ENCODE measurements at regions not wholly inside any gene's neighbourhood (a gene's known extent, or its start where the extent isn't known, plus 50 kb on each side); places are given as distances from the start of the nearest gene placed in this dataset.

GRCh38 chr6:14339172-14339571, 221.6 kb downstream of the CD83 start:
- in situ Hi-C loops (cut with HindIII; ENCODE audit: low pct_unique_long_range_greater_than_20kb, low sequenced_read_pairs), result no loop called here
- no peak for DNase-seq (ENCODE audit: low read depth)

DNA sequence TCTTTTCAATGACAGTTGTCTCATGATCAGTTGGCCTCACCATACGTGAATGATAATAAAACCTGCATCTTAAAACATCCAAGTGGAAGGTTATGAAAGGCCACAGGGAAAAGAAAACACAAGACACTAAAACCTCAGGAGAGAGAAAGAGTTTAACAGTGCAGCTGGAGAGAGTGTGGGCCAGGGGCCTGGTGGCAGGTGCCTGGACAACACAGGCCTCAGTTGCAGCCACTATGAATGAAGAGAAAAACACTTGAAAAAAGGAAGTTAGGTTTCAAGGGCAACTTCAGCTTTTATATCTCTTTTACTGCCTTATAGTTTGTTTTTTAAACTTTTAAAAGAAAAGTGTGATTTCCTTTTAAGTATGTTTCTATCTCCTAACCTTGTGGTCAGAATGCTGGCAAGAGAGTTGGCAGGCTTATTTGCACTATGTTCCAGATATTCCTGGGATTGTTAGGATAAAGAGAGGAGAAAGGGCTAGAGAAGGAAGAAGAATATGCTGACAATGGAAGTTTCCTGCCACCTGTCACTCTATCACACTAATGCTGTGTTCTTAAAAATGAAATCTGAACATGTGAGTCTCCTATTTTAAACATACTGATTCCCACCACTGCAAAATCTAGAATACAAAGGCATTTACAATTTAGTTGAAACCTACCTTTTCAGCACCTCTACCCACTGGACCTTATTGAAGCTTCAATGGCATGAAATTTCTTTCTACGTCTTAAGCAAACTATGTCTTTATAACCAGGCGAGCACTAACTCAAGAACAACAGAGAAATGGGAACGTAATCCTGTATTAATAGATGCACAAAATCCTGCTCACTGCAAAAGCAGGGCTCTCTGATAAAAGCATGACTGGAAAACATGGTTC, 222.4 kb downstream of the CD83 start:
- DNase-seq (ENCODE audit: low read depth), result no peak

GRCh38 chr6:14344486-14344885, 226.9 kb downstream of the CD83 start:
- in situ Hi-C loops (cut with HindIII; ENCODE audit: low pct_unique_long_range_greater_than_20kb, low sequenced_read_pairs), result no loop called here
- no peak for DNase-seq (ENCODE audit: low read depth)

More for the DNA sequence above, 222.4 kb downstream of the CD83 start:
- in situ Hi-C loops (cut with HindIII; ENCODE audit: low pct_unique_long_range_greater_than_20kb, low sequenced_read_pairs), result no loop called here

DNA sequence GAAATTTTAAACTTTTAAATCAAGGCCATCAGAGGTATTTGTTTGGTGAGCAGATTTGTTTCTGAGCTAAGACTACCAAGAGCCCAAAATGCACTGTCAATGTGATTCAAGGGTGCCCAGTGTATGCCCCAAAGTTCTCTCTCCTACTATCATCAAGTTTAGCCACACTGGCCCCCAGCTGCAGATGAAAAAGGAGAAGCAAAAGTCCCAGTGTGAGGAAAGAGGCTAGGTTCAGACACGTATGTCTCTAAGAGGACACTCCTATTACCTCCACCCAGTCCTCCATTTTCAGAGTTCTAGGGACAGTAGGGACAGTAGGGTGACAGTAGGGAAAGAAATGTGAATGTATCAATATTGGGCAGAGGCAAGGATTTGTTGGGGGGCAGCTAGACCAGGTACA, 230.8 kb downstream of the CD83 start:
- in situ Hi-C loops (cut with HindIII; ENCODE audit: low pct_unique_long_range_greater_than_20kb, low sequenced_read_pairs), result no loop called here
- no peak for DNase-seq (ENCODE audit: low read depth)

GRCh38 chr6:14349507-14349906, 231.9 kb downstream of the CD83 start:
- in situ Hi-C loops (cut with HindIII; ENCODE audit: low pct_unique_long_range_greater_than_20kb, low sequenced_read_pairs), result no loop called here
- DNase-seq (ENCODE audit: low read depth), result no peak

DNA sequence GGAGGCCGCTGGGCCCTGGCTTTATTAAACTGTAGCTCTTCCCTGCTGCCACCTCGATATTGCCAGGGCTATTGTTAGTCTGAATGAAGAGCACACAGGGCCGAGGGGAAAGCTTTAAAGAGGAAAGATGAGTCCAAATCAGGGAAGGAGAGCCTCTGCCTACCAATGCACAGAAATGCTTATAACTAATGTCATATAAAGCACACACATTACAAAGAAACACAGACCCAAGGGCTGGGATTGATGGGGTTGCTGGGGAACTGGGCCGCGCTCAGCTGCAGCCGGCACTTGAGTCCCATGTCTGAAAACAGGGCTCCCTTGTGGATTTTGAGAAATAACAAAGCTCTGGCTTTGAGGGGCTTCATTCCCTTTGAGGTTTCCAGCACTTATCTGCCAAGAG, 232.6 kb downstream of the CD83 start:
- no peak for DNase-seq (ENCODE audit: low read depth)
- in situ Hi-C loops (cut with HindIII; ENCODE audit: low pct_unique_long_range_greater_than_20kb, low sequenced_read_pairs), result no loop called here

DNA sequence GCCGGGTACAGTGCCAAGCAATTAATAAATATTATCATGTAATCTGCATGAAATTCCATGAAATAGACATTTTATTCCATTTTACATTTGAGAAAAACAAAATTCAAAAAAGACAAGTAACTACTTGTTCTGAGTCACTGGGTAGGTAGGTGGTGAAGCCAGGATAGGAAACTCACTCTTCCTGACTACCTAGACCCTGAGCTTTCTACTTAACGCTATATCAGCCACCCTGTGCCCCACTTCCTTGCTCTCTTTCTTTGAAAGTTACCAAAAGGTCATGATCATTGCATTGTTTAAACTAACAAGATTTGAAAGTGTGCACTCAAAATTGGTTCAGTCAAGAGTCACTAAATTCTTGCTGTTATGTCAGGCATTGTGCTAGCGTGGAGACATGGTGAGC, 235.7 kb downstream of the CD83 start:
- in situ Hi-C loops (cut with HindIII; ENCODE audit: low pct_unique_long_range_greater_than_20kb, low sequenced_read_pairs), result no loop called here

DNA sequence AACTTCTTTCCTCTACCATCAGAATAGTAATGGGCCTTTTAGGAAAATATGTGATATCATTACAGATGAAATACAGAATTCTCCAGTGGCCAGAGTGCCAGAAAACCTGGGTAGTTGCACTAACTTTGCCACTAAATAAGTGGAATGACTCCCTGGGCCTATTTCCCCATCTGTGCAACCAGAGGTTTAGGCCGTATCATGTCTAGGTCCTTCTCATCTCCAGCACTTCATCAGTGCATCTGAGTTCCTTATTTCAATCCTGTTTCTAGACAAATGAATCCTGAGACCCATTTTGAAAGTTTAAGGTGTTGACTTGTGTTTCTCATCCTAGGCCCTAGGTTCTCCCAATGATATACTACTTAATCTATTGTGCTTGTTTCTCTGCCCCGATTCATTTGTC, 236.2 kb downstream of the CD83 start:
- no peak for DNase-seq (ENCODE audit: low read depth)
- in situ Hi-C loops (cut with HindIII; ENCODE audit: low pct_unique_long_range_greater_than_20kb, low sequenced_read_pairs), result no loop called here

More for the DNA sequence above, 235.7 kb downstream of the CD83 start:
- DNase-seq (ENCODE audit: low read depth), result no peak

DNA sequence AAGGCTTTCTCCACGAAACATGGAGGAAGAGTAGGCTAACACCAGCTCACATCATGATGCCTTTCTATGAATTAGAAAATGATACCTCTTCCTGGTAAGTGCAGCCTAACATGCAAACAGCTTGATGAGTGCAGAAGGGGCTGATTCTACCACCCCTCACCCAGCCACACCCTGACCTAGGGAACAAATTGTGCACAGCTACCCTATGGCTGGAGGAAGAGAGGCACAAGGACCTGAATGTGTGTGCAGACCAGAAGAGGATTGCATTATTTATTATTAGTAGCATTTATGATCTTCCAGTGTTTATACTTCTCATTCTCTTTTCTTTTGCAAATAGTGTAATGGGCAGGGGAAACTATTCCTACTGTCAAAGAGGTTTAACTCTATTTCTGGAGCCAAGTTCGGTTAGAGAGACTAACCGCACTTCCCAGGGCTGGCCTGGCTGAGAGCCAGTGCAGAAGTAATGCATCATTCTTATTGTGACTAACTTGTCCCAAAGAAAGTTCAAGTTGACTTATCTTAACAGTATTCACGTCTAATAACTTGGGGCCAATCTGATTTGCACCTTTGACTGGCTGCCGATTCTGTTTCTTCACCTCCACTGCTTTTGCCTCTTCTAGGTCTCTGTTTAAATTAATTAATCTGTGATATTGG, 237.5 kb downstream of the CD83 start:
- DNase-seq (ENCODE audit: low read depth), result no peak

GRCh38 chr6:14359438-14359837, 241.9 kb downstream of the CD83 start:
- no peak for DNase-seq (ENCODE audit: low read depth)

More for the DNA sequence above, 237.5 kb downstream of the CD83 start:
- in situ Hi-C loops (cut with HindIII; ENCODE audit: low pct_unique_long_range_greater_than_20kb, low sequenced_read_pairs), result no loop called here

DNA sequence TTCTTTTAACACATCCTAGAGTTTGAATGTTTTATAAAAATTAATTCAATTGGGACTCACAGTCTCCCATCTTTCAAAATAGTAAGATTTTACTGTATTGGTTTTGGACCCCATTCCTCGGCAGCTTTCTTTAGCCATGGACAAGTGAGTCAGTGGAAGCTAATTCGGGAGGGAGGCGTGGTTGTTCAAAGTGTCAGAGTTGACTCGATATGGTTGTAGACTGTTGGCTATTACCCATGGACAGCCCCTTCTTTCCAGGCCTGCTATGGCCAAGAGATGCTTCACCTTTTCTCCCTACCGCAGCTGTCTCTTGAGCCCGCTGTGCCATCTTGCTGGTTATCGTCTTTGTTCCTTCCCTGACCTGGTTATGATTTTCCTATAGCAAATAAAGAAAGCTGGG, 243.0 kb downstream of the CD83 start:
- in situ Hi-C loops (cut with HindIII; ENCODE audit: low pct_unique_long_range_greater_than_20kb, low sequenced_read_pairs), result no loop called here
- no peak for DNase-seq (ENCODE audit: low read depth)

More at GRCh38 chr6:14359438-14359837, 241.9 kb downstream of the CD83 start:
- in situ Hi-C loops (cut with HindIII; ENCODE audit: low pct_unique_long_range_greater_than_20kb, low sequenced_read_pairs), result no loop called here

- DNase-seq (ENCODE audit: low read depth), result no peak
- in situ Hi-C loops (cut with HindIII; ENCODE audit: low pct_unique_long_range_greater_than_20kb, low sequenced_read_pairs), result no loop called here
Measured at GRCh38 chr6:14361297-14361696, 243.7 kb downstream of the CD83 start.

DNA sequence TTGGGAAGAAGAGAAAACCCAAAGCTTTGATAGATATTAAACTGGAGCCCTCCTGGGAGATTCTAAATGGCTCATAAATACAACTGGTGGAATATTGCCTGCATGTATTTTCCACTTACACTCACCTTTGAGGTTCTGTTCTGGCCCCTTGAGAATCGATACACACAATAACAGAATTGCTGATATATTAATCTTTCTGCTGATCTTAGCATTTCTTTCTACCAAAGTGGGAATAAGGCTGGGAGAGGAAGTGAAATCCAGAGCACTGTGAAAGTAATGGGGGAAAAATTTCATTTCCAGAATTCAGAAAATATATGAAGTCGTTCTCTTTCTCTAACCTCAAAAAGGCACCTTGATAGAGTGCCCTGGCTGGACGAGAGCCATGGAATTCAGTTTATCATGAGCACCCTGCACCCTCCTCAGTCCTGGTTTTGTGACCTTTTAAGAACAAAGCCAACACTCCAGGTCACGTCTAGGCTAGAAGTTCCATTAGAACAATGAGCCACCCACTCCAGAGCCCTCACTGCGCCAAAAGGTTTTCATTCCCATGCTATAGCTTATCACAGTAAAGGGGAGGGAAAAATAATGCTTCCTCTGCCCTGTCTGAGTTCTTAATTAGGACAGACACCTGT, 244.5 kb downstream of the CD83 start:
- no peak for DNase-seq (ENCODE audit: low read depth)
- in situ Hi-C loops (cut with HindIII; ENCODE audit: low pct_unique_long_range_greater_than_20kb, low sequenced_read_pairs), result no loop called here

DNA sequence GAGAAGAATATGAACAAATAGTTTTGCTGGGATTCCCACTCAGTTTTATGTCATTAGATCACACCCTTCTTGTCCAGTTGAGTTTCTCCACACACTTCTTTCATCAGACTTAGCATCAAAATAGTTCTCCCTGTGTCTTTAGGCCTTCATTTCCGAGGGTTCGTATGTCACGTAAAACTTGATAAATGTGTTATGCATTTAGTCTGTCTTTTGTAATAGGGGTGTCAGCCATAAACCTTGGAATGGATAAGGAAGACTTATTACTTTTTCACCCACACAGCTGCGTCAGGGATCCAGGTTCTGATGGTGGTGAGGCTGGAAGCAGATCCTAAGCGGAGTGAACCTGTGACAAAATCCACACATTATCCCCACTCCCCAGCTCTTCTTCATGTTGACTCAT, 246.8 kb downstream of the CD83 start:
- no peak for DNase-seq (ENCODE audit: low read depth)

GRCh38 chr6:14365393-14365792, 247.8 kb downstream of the CD83 start:
- in situ Hi-C loops (cut with HindIII; ENCODE audit: low pct_unique_long_range_greater_than_20kb, low sequenced_read_pairs), result no loop called here
- no peak for DNase-seq (ENCODE audit: low read depth)

More for the DNA sequence above, 246.8 kb downstream of the CD83 start:
- in situ Hi-C loops (cut with HindIII; ENCODE audit: low pct_unique_long_range_greater_than_20kb, low sequenced_read_pairs), result no loop called here

DNA sequence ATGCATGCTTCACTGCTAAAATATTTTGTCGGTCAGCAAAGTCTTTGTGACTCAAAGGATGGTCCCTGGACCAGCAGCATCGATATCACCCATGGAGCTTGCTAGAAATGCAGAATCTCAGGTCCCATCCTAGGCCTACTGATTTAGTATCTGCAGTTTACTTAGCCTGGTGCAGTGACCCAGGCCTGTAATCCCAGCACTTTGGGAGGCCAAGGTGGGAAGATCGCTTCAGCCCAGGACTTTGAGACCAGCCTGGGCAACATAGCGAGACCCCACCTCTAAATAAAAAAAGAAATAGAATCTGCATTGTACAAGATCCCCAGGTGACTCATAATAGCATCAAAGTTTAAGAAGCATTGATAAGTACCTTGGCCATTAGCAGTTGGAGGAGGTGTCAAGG, 248.7 kb downstream of the CD83 start:
- in situ Hi-C loops (cut with HindIII; ENCODE audit: low pct_unique_long_range_greater_than_20kb, low sequenced_read_pairs), result no loop called here
- DNase-seq (ENCODE audit: low read depth), result no peak

GRCh38 chr6:14366872-14367271, 249.3 kb downstream of the CD83 start:
- in situ Hi-C loops (cut with HindIII; ENCODE audit: low pct_unique_long_range_greater_than_20kb, low sequenced_read_pairs), result no loop called here
- no peak for DNase-seq (ENCODE audit: low read depth)

- no peak for DNase-seq (ENCODE audit: low read depth)
- in situ Hi-C loops (cut with HindIII; ENCODE audit: low pct_unique_long_range_greater_than_20kb, low sequenced_read_pairs), result no loop called here
Measured at GRCh38 chr6:14367296-14367695, 249.7 kb downstream of the CD83 start.

DNA sequence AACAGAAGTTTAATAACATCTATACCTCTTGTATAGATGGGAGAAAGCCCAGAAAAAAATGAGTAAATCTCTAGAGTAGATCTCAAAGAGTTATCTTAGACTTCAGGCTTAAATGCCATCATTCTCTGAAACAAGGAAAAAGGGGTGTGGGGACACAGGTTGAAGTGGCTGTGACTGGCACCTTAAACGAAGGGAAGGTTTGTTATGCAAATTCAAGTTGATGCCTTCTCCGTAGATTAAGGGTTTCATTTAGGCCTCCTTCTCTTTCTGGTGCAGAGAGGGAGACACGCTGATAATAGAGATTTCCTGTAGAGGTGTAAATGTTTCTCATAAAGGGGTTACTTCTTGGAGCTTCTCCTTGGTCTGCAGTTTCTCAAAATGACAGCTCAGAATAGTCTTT, 252.1 kb downstream of the CD83 start:
- DNase-seq (ENCODE audit: low read depth), result no peak
- in situ Hi-C loops (cut with HindIII; ENCODE audit: low pct_unique_long_range_greater_than_20kb, low sequenced_read_pairs), result no loop called here

All from Caki2 (cell line).